AG10803 (cell line): ENCODE measurements at regions not wholly inside any gene's neighbourhood (a gene's known extent, or its start where the extent isn't known, plus 50 kb on each side); places are given as distances from the start of the nearest gene placed in this dataset.

Source experiments
- DNase-seq: peaks from one replicate; pipeline ENCODE4 v3.0.0; 2010; ENCODE audit warnings: low read depth
- H3K4me3 ChIP-seq: 2 replicates; pipeline ENCODE4 v1.5.1; 2011; ENCODE audit warnings: mild to moderate bottlenecking, low read length, control low read depth
- CTCF ChIP-seq: conservative IDR thresholded peaks from 2 replicates; pipeline ENCODE4 v1.5.1; 2011; ENCODE audit warnings: mild to moderate bottlenecking, low read length, control low read depth, inconsistent platforms

GRCh38 chr15:85318732-85319076 is 61.7 kb upstream of the AKAP13 start:
- DNase-seq: no peak
- TF ChIP-seq CTCF: no peak
- no peak overlapping the region for H3K4me3 ChIP-seq

GRCh38 chr15:85324202-85324601 is 56.2 kb upstream of the AKAP13 start:
- no peak for TF ChIP-seq CTCF
- no peak for DNase-seq
- H3K4me3 ChIP-seq: no peak overlapping the region

- DNase-seq: no peak
- H3K4me3 ChIP-seq: no peak overlapping the region
- TF ChIP-seq CTCF: no peak
Observed at GRCh38 chr15:85325834-85326233, 54.6 kb upstream of the AKAP13 start.

GRCh38 chr15:85326291-85326690 is 54.1 kb upstream of the AKAP13 start:
- TF ChIP-seq CTCF: no peak
- H3K4me3 ChIP-seq: no peak overlapping the region
- DNase-seq: no peak

- DNase-seq: no peak
- no peak overlapping the region for H3K4me3 ChIP-seq
- TF ChIP-seq CTCF: no peak
Observed at GRCh38 chr15:85327820-85328219, 52.6 kb upstream of the AKAP13 start.

- H3K4me3 ChIP-seq: peak overlapping the region; percentile 74
- peak; percentile 63 for DNase-seq
- no peak for TF ChIP-seq CTCF
Observed at GRCh38 chr15:85329561-85330422, 50.6 kb upstream of the AKAP13 start.
